ENCODE measurements at regions not wholly inside any gene's neighbourhood (a gene's known extent, or its start where the extent isn't known, plus 50 kb on each side); places are given as distances from the start of the nearest gene placed in this dataset.

DNA sequence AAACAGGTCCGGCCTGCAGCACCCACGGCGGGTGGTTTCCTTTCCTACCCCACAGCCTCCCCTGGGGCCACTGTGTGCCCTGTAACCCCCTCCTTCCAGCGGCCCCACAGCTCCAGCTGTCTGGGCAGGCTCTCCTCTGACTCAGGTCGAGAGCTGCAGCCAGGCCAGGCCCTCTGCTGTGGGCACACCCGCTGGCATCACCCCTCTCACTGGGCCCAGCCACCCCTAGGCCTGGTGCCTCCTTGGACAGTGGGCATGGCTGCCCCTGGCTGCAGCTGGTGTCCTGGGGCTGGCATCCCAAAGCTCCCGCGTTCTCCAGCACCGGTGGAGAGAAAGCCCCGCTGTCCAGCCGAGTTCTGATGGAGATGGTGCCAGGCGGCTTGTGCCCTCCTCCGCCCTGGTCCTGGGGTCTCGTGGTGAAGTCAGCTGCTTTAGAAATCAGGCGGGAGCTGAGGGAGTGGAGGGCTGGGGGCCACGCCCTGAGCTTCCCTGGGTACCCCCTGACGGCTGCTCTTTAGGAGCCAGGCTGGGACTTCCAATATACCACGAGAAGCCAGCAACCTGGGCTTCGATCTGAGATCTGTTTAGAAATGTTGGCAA, 114.9 kb downstream of the KIF26A start:
- H3K9me3 ChIP-seq = no peaks in the 10 kb centered on the region
- no peaks in the 10 kb centered on the region for H3K4me1 ChIP-seq
- peak; percentile 43 for DNase-seq
- TF ChIP-seq, protein P1, sequence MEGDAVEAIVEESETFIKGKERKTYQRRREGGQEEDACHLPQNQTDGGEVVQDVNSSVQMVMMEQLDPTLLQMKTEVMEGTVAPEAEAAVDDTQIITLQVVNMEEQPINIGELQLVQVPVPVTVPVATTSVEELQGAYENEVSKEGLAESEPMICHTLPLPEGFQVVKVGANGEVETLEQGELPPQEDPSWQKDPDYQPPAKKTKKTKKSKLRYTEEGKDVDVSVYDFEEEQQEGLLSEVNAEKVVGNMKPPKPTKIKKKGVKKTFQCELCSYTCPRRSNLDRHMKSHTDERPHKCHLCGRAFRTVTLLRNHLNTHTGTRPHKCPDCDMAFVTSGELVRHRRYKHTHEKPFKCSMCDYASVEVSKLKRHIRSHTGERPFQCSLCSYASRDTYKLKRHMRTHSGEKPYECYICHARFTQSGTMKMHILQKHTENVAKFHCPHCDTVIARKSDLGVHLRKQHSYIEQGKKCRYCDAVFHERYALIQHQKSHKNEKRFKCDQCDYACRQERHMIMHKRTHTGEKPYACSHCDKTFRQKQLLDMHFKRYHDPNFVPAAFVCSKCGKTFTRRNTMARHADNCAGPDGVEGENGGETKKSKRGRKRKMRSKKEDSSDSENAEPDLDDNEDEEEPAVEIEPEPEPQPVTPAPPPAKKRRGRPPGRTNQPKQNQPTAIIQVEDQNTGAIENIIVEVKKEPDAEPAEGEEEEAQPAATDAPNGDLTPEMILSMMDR (IDR thresholded peaks at IDR 0.05) = no peak
- H3K27ac ChIP-seq = no peak overlapping the region
- H3K36me3 ChIP-seq = no peaks in the 10 kb centered on the region
- intact Hi-C loops (cut with DNase I) = no loop called here
- no peaks in the 10 kb centered on the region for H3K27me3 ChIP-seq
- no peak overlapping the region for H3K4me3 ChIP-seq
- ATAC-seq = no peak

DNA sequence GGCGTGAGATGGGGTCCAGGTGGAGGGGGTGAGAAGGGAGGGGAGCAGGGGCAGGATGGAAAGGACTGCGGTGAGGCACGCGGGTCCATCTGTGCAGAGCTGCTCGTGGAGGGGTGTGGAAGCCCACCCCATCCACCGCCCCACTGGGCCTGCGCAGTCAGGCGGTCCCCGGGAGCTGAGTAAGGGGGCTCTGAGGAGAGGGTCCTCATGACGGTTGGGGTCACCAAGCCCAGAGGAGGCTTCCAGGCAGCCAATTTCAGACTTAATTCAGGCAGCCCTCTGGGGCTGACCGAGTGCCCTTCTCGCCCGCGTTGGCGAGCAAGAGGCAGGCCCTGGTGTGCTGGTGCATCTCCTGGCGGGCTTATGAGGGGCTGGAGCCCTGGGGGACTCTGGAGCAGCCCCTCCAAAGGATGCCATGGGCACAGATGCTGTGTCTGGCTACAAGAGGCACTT, 115.5 kb downstream of the KIF26A start:
- DNase-seq (no peak), ATAC-seq (no peak)
- H3K27ac ChIP-seq = no peak overlapping the region
- H3K4me3 ChIP-seq = no peak overlapping the region
- H3K4me1 ChIP-seq = no peaks in the 10 kb centered on the region
- intact Hi-C loops (cut with DNase I) = no loop called here
- no peaks in the 10 kb centered on the region for H3K9me3 ChIP-seq
- TF ChIP-seq, protein P1 (IDR thresholded peaks at IDR 0.05) = no peak
- no peaks in the 10 kb centered on the region for H3K27me3 ChIP-seq
- no peaks in the 10 kb centered on the region for H3K36me3 ChIP-seq

DNA sequence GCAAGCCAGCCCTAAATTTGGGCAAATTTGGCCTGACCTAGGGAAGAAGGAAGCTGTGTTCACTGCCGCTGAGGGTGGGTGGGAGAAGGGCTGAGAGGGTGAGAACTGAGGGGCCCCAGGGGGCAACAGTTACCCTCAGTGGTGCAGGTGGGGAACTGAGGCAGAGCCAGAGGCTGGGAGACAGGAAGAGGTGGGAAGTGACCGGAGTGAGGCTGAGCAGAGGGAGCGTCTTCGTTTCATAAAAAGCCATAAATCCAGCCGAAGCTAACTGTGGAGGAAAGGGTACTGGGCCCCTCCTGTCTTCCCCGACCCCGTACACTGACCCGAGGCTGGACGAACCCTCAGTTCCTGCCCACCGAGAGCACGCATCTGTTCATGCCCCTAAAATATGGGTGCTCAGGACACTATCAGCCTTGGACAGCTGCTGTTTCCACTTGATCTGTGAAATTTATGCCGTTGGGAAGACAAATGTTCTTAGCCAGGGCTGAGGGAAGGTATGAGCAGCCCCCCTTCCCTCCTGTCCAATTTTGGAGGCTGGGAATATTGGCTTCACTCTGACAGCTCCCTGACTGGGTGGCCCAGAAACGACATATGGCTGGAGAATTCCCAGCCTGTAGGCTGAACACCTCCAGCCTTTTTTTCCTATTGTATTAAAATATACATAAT, 116.5 kb downstream of the KIF26A start:
- H3K27ac ChIP-seq = no peak overlapping the region
- DNase-seq (no peak), ATAC-seq (no peak)
- no peaks in the 10 kb centered on the region for H3K9me3 ChIP-seq
- no peaks in the 10 kb centered on the region for H3K27me3 ChIP-seq
- H3K4me1 ChIP-seq = no peaks in the 10 kb centered on the region
- no peak overlapping the region for H3K4me3 ChIP-seq
- H3K36me3 ChIP-seq = no peaks in the 10 kb centered on the region
- intact Hi-C loops (cut with DNase I) = no loop called here
- TF ChIP-seq, protein P1 (IDR thresholded peaks at IDR 0.05) = no peak

DNA sequence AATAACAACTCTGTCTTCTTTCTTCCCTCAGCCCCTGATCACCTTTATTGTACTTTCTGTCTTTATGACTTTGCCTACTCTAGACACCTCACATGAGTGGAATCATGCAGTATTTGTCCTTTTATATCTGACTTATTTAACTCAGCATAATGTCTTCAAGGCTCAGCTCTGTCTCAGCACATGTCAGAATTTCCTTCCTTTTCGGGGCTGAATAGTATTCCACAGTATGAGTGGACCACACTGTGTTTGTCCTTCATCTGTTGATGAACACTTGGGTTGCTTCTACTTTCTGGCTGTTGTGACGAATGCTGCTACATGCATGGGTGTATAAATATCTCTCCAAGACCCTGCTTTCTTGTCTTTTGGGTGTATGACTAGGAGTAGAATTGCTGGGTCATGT, 117.6 kb downstream of the KIF26A start:
- Histone ChIP-seq H3K27ac (no peak overlapping the region), H3K9me3 (no peaks in the 10 kb centered on the region), H3K36me3 (no peaks in the 10 kb centered on the region), H3K27me3 (no peaks in the 10 kb centered on the region), H3K4me1 (no peaks in the 10 kb centered on the region), H3K4me3 (no peak overlapping the region)
- TF ChIP-seq, protein P1 (IDR thresholded peaks at IDR 0.05) = no peak
- ATAC-seq (no peak), DNase-seq (no peak)
- intact Hi-C loops (cut with DNase I) = no loop called here

DNA sequence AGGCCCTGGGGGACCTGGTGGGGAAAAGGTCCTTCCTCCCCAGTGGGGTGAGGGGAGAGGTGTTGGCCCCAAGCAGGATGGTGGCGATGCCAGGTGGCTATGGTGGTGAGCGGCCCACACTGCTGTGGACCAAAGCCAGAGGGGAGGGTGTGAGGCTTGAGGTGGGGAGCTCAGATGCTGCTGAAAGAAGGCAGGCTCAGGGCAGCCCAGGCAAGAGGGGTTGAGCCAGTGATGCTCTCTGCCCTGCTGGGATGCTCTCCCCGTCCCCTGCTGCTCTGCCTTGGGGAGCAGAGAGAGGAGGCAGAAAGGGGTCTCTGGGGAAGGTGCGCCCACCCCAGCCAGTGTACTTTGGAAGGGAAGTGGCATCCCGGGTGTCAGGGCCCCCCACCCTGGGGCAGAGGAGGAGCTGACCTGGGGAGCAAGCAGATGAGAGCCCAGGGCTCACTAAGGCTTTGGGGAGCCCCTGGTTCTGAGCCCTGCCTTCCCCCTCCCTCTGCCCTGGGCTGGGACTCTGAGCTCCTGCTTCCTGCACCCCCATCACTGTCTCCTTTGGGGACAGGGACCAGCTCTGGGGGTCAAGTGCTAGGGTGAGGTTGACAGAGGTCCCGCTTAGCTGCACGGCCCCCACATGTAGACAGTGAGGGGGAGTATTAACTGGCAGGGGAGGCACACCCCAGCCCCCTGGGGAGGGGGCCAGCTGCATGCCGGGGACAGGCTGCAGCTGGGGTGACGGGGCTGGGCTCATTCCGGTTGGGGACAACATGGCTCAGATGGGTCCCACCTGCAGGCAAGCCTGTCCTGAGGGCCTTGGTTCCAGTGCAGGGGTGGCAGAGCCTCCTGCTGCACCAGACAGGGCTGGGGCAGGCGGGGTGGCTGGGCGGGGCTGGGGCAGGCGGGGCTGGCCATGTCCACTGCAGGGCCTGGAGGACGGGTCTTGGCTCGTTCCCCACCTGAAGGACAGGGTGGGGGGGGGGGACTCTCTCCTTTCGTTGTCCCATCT, 124.4 kb downstream of the KIF26A start:
- peak; percentile 46 for DNase-seq
- no peak overlapping the region for H3K4me3 ChIP-seq
- peak; percentile 28 for ATAC-seq
- no peaks in the 10 kb centered on the region for H3K9me3 ChIP-seq
- intact Hi-C loops (cut with DNase I) = no loop called here
- no peak overlapping the region for H3K27ac ChIP-seq
- no peaks in the 10 kb centered on the region for H3K36me3 ChIP-seq
- TF ChIP-seq, protein P1 (IDR thresholded peaks at IDR 0.05) = no peak
- H3K4me1 ChIP-seq = no peaks in the 10 kb centered on the region
- H3K27me3 ChIP-seq = no peaks in the 10 kb centered on the region
